ENCODE measurements at regions not wholly inside any gene's neighbourhood (a gene's known extent, or its start where the extent isn't known, plus 50 kb on each side); places are given as distances from the start of the nearest gene placed in this dataset.

- no peak for TF ChIP-seq POLR2A (IDR thresholded peaks at IDR 0.05)
- TF ChIP-seq CTCF (IDR thresholded peaks at IDR 0.05): no peak
- H3K4me3 ChIP-seq (ENCODE audit: low read depth, poor library complexity, severe bottlenecking): no peak overlapping the region
- WGBS, 2 donors: 63 to 76% methylated on average over 4 of the region's 4 CpGs
- intact Hi-C loops (cut with DNase I; ENCODE audit: low total_unique reads): no loop called here
- no peak for DNase-seq (ENCODE audit: low spot score in 2 of 2)
Measured at GRCh38 chr2:125070726-125071505, 1045.8 kb downstream of the CNTNAP5 start.

- H3K4me3 ChIP-seq (ENCODE audit: low read depth, poor library complexity, severe bottlenecking): no peak overlapping the region
- intact Hi-C loops (cut with DNase I; ENCODE audit: low total_unique reads): no loop called here
- DNase-seq (ENCODE audit: low spot score in 2 of 2): no peak
- TF ChIP-seq POLR2A (IDR thresholded peaks at IDR 0.05) (no peak), CTCF (IDR thresholded peaks at IDR 0.05) (no peak)
- WGBS, 2 donors: 92 to 96% methylated on average over 3 of the region's 3 CpGs
Measured at GRCh38 chr2:125073440-125073839, 1048.4 kb downstream of the CNTNAP5 start.

- no peak for DNase-seq (ENCODE audit: low spot score in 2 of 2)
- WGBS, 2 donors: 73 to 75% methylated on average over 1 of the region's 1 CpG
- H3K4me3 ChIP-seq (ENCODE audit: low read depth, poor library complexity, severe bottlenecking): no peak overlapping the region
- intact Hi-C loops (cut with DNase I; ENCODE audit: low total_unique reads): no loop called here
- TF ChIP-seq CTCF (IDR thresholded peaks at IDR 0.05): no peak
- no peak for TF ChIP-seq POLR2A (IDR thresholded peaks at IDR 0.05)
Measured at GRCh38 chr2:125085904-125086303, 1060.8 kb downstream of the CNTNAP5 start.

GRCh38 chr2:125086313-125087184 lies 1061.5 kb downstream of the CNTNAP5 start:
- intact Hi-C loops (cut with DNase I; ENCODE audit: low total_unique reads): no loop called here
- 74 to 77% methylated on average over 5 of the region's 5 CpGs for WGBS, 2 donors
- no peak for TF ChIP-seq POLR2A (IDR thresholded peaks at IDR 0.05)
- no peak for TF ChIP-seq CTCF (IDR thresholded peaks at IDR 0.05)
- H3K4me3 ChIP-seq (ENCODE audit: low read depth, poor library complexity, severe bottlenecking): no peak overlapping the region
- no peak for DNase-seq (ENCODE audit: low spot score in 2 of 2)

- 75% methylated on average over 4 of the region's 4 CpGs for WGBS, 2 donors
- DNase-seq (ENCODE audit: low spot score in 2 of 2): no peak
- intact Hi-C loops (cut with DNase I; ENCODE audit: low total_unique reads): no loop called here
- TF ChIP-seq POLR2A (IDR thresholded peaks at IDR 0.05) (no peak), CTCF (IDR thresholded peaks at IDR 0.05) (no peak)
- H3K4me3 ChIP-seq (ENCODE audit: low read depth, poor library complexity, severe bottlenecking): no peak overlapping the region
Measured at GRCh38 chr2:125092276-125093009, 1067.4 kb downstream of the CNTNAP5 start.

Measured in lower leg skin (tissue), 4 donors.